ENCODE measurements at regions not wholly inside any gene's neighbourhood (a gene's known extent, or its start where the extent isn't known, plus 50 kb on each side); places are given as distances from the start of the nearest gene placed in this dataset.

- no peak for TF ChIP-seq USF1 (IDR thresholded peaks at IDR 0.05; ENCODE audit: borderline replicate concordance, low read depth)
- no peak for TF ChIP-seq CTCF (IDR thresholded peaks at IDR 0.05)
- no peak for TF ChIP-seq EP300 (IDR thresholded peaks at IDR 0.05; ENCODE audit: borderline replicate concordance in 1 of 2, low read depth in 1 of 2, low read length in 1 of 2)
- no peak for TF ChIP-seq RCOR1 (IDR thresholded peaks at IDR 0.05; ENCODE audit: low read length)
- TF ChIP-seq POLR2AphosphoS5 (IDR thresholded peaks at IDR 0.05; ENCODE audit: low read depth, low read length) = no peak
- TF ChIP-seq RAD21 (IDR thresholded peaks at IDR 0.05; ENCODE audit: low read length) = no peak
- no peak for TF ChIP-seq TCF12 (IDR thresholded peaks at IDR 0.05)
- TF ChIP-seq MAX (IDR thresholded peaks at IDR 0.05; ENCODE audit: low read depth) = no peak
- TF ChIP-seq USF2 (IDR thresholded peaks at IDR 0.05; ENCODE audit: borderline replicate concordance, low read depth, low read length) = no peak
Measured at GRCh38 chr14:76595266-76595665, 166.0 kb upstream of the VASH1 start.
